ENCODE measurements at regions not wholly inside any gene's neighbourhood (a gene's known extent, or its start where the extent isn't known, plus 50 kb on each side); places are given as distances from the start of the nearest gene placed in this dataset.

DNA sequence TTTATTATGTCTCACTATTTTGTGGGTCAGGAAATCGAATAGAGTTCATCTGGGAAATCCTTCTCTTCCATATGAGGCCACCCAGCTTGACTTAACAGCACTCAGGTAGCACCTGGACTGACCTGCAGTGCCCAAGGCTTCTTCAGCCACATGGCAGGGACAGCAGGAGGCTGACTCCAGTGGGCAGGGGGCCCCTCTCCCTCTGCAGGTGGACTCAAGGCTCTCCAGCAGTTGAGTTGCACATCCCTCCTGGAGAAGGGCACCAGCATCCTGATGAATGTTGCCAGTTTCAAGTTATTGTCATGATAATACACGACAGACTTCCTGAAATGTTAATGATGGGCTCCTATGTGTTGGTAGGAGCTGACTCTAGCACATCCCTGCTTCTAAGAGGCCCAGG lies 338.1 kb upstream of the RAB6C start:
- H3K27ac ChIP-seq (ENCODE audit: low read depth in 2 of 2, low read length in 1 of 2), result no peak overlapping the region
- no peaks in the 10 kb centered on the region for H3K4me1 ChIP-seq (ENCODE audit: control insufficient read depth in 2 of 2, insufficient read depth in 2 of 2, low read length in 1 of 2)
- no peaks in the 10 kb centered on the region for H3K9me3 ChIP-seq (ENCODE audit: control insufficient read depth in 2 of 2, insufficient read depth in 1 of 2, low read depth in 1 of 2, low read length in 1 of 2)
- 68 to 73% methylated on average over 2 of the region's 2 CpGs for WGBS, 2 donors
- no peaks in the 10 kb centered on the region for H3K36me3 ChIP-seq (ENCODE audit: control insufficient read depth in 2 of 2, insufficient read depth in 2 of 2, low read length in 1 of 2)
- H3K27me3 ChIP-seq (ENCODE audit: control insufficient read depth in 1 of 2, insufficient read depth in 2 of 2, low read length in 2 of 2), result no peaks in the 10 kb centered on the region
- no peak overlapping the region for H3K4me3 ChIP-seq (ENCODE audit: low read depth in 1 of 2, low read length in 2 of 2)

DNA sequence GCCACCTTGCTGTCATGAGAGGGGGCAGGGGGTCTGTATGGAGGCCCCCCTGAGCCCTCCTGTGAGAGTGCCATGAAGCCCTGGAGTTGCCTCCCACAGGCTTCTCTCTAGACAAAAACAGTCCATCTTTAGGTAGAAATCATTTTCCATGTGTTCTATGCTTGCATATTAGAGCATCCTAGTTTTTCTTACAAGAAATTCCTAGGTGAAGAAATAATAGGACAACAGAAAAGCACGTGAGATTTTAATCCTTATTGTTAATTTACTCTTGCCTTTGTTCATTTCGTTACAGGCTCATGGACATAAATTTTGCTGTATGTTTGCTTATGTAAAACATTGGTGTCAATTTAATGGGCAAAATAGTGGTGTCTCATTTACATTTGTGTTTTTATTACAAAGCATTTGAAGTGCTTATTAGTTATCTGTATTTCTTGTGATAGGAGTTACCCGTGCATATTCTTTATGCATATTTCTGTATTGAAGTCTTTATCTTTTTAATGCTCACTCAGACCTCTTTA lies 336.9 kb upstream of the RAB6C start:
- 78 to 79% methylated on average over 3 of the region's 3 CpGs for WGBS, 2 donors
- H3K36me3 ChIP-seq (ENCODE audit: control insufficient read depth in 2 of 2, insufficient read depth in 2 of 2, low read length in 1 of 2), result no peaks in the 10 kb centered on the region
- no peaks in the 10 kb centered on the region for H3K4me1 ChIP-seq (ENCODE audit: control insufficient read depth in 2 of 2, insufficient read depth in 2 of 2, low read length in 1 of 2)
- no peak overlapping the region for H3K27ac ChIP-seq (ENCODE audit: low read depth in 2 of 2, low read length in 1 of 2)
- no peak overlapping the region for H3K4me3 ChIP-seq (ENCODE audit: low read depth in 1 of 2, low read length in 2 of 2)
- H3K9me3 ChIP-seq (ENCODE audit: control insufficient read depth in 2 of 2, insufficient read depth in 1 of 2, low read depth in 1 of 2, low read length in 1 of 2), result no peaks in the 10 kb centered on the region
- no peaks in the 10 kb centered on the region for H3K27me3 ChIP-seq (ENCODE audit: control insufficient read depth in 1 of 2, insufficient read depth in 2 of 2, low read length in 2 of 2)

DNA sequence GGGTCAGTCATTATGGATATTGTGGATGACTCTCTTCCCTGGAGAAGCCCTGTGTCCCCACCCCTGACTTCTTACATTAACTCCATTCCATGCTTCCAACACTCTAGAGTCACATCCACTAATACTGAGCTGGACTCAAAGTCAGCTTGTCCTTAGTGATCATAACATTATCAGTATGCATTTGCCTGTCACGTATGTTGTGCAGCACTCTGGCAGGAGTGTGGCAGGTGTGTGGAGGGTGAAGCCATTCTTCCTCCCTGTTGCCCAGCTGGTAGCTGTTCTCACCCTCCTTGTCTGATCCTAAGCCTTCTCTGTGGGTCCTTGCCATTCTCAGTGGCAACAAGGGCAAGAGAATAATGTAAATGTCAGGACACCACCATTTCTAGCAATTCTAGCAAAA lies 334.1 kb upstream of the RAB6C start:
- Histone ChIP-seq H3K27ac (ENCODE audit: low read depth in 2 of 2, low read length in 1 of 2) (no peak overlapping the region), H3K9me3 (ENCODE audit: control insufficient read depth in 2 of 2, insufficient read depth in 1 of 2, low read depth in 1 of 2, low read length in 1 of 2) (no peaks in the 10 kb centered on the region), H3K4me3 (ENCODE audit: low read depth in 1 of 2, low read length in 2 of 2) (no peak overlapping the region), H3K36me3 (ENCODE audit: control insufficient read depth in 2 of 2, insufficient read depth in 2 of 2, low read length in 1 of 2) (no peaks in the 10 kb centered on the region), H3K4me1 (ENCODE audit: control insufficient read depth in 2 of 2, insufficient read depth in 2 of 2, low read length in 1 of 2) (no peaks in the 10 kb centered on the region), H3K27me3 (ENCODE audit: control insufficient read depth in 1 of 2, insufficient read depth in 2 of 2, low read length in 2 of 2) (no peaks in the 10 kb centered on the region)
- 89 to 100% methylated on average over 1 of the region's 1 CpG for WGBS, 2 donors

DNA sequence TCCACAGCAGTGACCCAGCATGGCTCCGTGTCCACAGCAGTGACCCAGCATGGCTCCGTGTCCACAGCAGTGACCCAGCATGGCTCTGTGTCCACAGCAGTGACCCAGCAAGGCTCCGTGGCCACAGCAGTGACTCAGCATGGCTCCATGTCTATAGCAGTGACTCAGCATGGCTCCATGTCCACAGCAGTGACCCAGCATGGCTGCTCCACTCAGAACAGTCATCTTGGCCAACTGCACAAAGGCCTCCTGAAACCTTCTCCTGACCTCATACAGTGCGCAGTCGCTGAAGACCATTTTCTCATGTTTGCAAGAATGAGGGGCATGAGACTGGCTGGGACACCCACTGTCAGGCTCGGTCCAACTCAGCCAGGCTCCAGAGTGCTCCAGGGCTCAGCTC lies 333.4 kb upstream of the RAB6C start:
- no peaks in the 10 kb centered on the region for H3K27me3 ChIP-seq (ENCODE audit: control insufficient read depth in 1 of 2, insufficient read depth in 2 of 2, low read length in 2 of 2)
- H3K27ac ChIP-seq (ENCODE audit: low read depth in 2 of 2, low read length in 1 of 2), result no peak overlapping the region
- 92 to 96% methylated on average over 4 to 5 of the region's 6 CpGs for WGBS, 2 donors
- no peak overlapping the region for H3K4me3 ChIP-seq (ENCODE audit: low read depth in 1 of 2, low read length in 2 of 2)
- no peaks in the 10 kb centered on the region for H3K4me1 ChIP-seq (ENCODE audit: control insufficient read depth in 2 of 2, insufficient read depth in 2 of 2, low read length in 1 of 2)
- H3K36me3 ChIP-seq (ENCODE audit: control insufficient read depth in 2 of 2, insufficient read depth in 2 of 2, low read length in 1 of 2), result no peaks in the 10 kb centered on the region
- no peaks in the 10 kb centered on the region for H3K9me3 ChIP-seq (ENCODE audit: control insufficient read depth in 2 of 2, insufficient read depth in 1 of 2, low read depth in 1 of 2, low read length in 1 of 2)

DNA sequence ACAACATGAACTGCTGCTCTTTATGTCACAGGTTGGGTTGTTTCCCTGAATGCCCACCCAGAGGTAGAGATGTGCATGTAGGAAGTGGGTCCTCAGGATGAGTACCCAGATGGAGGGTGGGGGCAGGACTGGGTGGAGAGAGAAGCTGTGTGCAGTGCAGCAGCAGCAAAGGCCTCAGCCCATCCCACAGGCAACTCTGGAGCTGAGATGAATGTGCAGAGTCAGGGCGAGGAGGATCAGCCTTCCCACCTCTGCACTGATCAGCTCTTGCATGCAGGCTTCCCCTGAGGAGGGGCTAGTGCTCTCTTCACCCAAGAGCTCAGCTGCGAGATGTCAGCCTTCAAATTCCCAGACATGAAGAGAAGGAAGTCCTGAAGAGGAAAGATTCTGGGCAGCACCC lies 326.2 kb upstream of the RAB6C start:
- no peak overlapping the region for H3K27ac ChIP-seq (ENCODE audit: low read depth in 2 of 2, low read length in 1 of 2)
- no peaks in the 10 kb centered on the region for H3K4me1 ChIP-seq (ENCODE audit: control insufficient read depth in 2 of 2, insufficient read depth in 2 of 2, low read length in 1 of 2)
- no peaks in the 10 kb centered on the region for H3K9me3 ChIP-seq (ENCODE audit: control insufficient read depth in 2 of 2, insufficient read depth in 1 of 2, low read depth in 1 of 2, low read length in 1 of 2)
- WGBS, 2 donors, result 68 to 76% methylated on average over 2 of the region's 2 CpGs
- no peak overlapping the region for H3K4me3 ChIP-seq (ENCODE audit: low read depth in 1 of 2, low read length in 2 of 2)
- H3K36me3 ChIP-seq (ENCODE audit: control insufficient read depth in 2 of 2, insufficient read depth in 2 of 2, low read length in 1 of 2), result no peaks in the 10 kb centered on the region
- no peaks in the 10 kb centered on the region for H3K27me3 ChIP-seq (ENCODE audit: control insufficient read depth in 1 of 2, insufficient read depth in 2 of 2, low read length in 2 of 2)

DNA sequence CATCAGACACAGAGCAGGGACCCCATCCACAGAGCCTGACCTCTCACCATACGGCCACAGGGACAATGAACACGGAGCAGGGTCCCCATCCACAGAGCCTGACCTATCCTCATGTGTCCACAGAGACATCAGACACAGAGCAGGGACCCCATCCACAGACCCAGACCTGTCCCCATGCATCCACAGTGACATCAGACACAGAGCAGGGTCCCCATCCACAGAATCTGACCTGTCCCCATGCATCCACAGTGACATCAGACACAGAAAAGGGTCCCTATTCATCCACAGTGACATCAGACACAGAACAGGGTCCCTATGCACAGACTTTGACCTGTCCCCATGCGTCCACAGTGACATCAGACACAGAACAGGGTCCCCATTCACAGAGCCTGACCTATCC lies 325.1 kb upstream of the RAB6C start:
- H3K27ac ChIP-seq (ENCODE audit: low read depth in 2 of 2, low read length in 1 of 2), result no peak overlapping the region
- no peaks in the 10 kb centered on the region for H3K36me3 ChIP-seq (ENCODE audit: control insufficient read depth in 2 of 2, insufficient read depth in 2 of 2, low read length in 1 of 2)
- H3K27me3 ChIP-seq (ENCODE audit: control insufficient read depth in 1 of 2, insufficient read depth in 2 of 2, low read length in 2 of 2), result no peaks in the 10 kb centered on the region
- 70 to 71% methylated on average over 3 of the region's 3 CpGs for WGBS, 2 donors
- no peak overlapping the region for H3K4me3 ChIP-seq (ENCODE audit: low read depth in 1 of 2, low read length in 2 of 2)
- no peaks in the 10 kb centered on the region for H3K4me1 ChIP-seq (ENCODE audit: control insufficient read depth in 2 of 2, insufficient read depth in 2 of 2, low read length in 1 of 2)
- no peaks in the 10 kb centered on the region for H3K9me3 ChIP-seq (ENCODE audit: control insufficient read depth in 2 of 2, insufficient read depth in 1 of 2, low read depth in 1 of 2, low read length in 1 of 2)

DNA sequence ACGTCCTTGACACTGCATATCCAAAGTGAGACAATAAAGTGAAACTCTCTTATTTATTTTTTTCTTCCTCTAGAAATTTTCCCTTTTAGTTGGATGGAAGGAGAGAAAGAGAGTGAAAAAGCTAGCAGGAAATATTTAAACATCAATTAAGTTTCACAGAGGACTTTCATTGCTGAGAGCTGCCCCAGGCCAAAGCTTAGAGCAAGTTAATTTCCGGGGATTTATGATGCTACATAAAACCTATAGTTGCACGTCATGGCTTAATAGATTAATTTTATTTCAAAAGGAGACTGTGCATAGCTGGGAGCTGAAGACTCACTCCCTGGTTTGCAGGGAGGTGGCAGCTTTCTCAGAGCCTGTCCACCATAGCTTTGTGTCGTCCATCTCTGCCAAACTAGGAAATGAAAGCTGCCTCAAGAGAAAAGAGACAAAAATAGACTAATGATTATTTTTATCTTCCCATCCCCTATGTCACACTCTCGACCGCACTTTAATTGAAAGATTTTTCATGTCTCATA lies 323.3 kb upstream of the RAB6C start:
- Histone ChIP-seq H3K36me3 (ENCODE audit: control insufficient read depth in 2 of 2, insufficient read depth in 2 of 2, low read length in 1 of 2) (no peaks in the 10 kb centered on the region), H3K4me3 (ENCODE audit: low read depth in 1 of 2, low read length in 2 of 2) (no peak overlapping the region), H3K4me1 (ENCODE audit: control insufficient read depth in 2 of 2, insufficient read depth in 2 of 2, low read length in 1 of 2) (no peaks in the 10 kb centered on the region), H3K9me3 (ENCODE audit: control insufficient read depth in 2 of 2, insufficient read depth in 1 of 2, low read depth in 1 of 2, low read length in 1 of 2) (no peaks in the 10 kb centered on the region), H3K27ac (ENCODE audit: low read depth in 2 of 2, low read length in 1 of 2) (no peak overlapping the region), H3K27me3 (ENCODE audit: control insufficient read depth in 1 of 2, insufficient read depth in 2 of 2, low read length in 2 of 2) (no peaks in the 10 kb centered on the region)
- 56 to 65% methylated on average over 6 of the region's 6 CpGs for WGBS, 2 donors

DNA sequence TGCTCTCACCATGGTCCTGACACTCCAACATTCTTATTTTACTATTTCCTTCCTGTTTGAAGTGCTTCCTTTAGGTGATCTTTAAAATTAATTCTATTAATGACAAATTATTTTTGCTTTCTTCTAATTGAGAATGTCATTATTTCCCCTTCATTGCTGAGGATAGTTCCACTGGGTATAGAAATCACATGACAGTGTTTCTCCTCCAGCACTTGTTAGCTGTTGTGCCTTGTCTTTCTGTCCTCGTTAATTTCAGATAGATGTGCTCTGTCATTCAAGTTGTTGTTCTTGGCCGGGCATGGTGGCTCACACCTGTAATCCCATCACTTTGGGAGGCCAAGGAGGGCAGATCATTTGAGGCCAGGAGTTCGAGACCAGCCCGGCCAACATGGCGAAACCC lies 321.0 kb upstream of the RAB6C start:
- WGBS, 2 donors, result 88 to 94% methylated on average over 5 of the region's 5 CpGs
- H3K27ac ChIP-seq (ENCODE audit: low read depth in 2 of 2, low read length in 1 of 2), result no peak overlapping the region

DNA sequence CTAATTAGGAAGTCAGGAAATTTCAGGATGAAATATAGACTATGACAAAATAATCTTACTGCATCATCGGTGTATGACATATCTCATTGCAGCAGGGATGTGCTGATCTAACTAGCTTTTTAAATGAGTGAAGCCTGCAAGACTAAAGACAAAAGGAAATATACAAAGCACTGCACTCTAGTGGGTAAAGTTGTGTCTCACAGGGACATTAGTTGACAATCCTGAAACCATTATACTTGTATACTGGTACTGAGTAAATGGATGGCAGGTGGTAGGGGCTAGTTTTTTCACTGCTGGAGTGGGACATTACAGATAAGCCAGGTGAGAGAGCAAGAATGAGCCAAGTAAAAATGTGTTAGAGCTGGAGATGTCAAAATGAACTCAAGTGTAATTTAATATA lies 317.5 kb upstream of the RAB6C start:
- no peak overlapping the region for H3K27ac ChIP-seq (ENCODE audit: low read depth in 2 of 2, low read length in 1 of 2)
- no peaks in the 10 kb centered on the region for H3K9me3 ChIP-seq (ENCODE audit: control insufficient read depth in 2 of 2, insufficient read depth in 1 of 2, low read depth in 1 of 2, low read length in 1 of 2)
- no peaks in the 10 kb centered on the region for H3K4me1 ChIP-seq (ENCODE audit: control insufficient read depth in 2 of 2, insufficient read depth in 2 of 2, low read length in 1 of 2)
- H3K4me3 ChIP-seq (ENCODE audit: low read depth in 1 of 2, low read length in 2 of 2), result no peak overlapping the region
- H3K27me3 ChIP-seq (ENCODE audit: control insufficient read depth in 1 of 2, insufficient read depth in 2 of 2, low read length in 2 of 2), result no peaks in the 10 kb centered on the region
- H3K36me3 ChIP-seq (ENCODE audit: control insufficient read depth in 2 of 2, insufficient read depth in 2 of 2, low read length in 1 of 2), result no peaks in the 10 kb centered on the region
- 81 to 82% methylated on average over 1 of the region's 1 CpG for WGBS, 2 donors

More for the DNA sequence above, 321.0 kb upstream of the RAB6C start:
- no peaks in the 10 kb centered on the region for H3K36me3 ChIP-seq (ENCODE audit: control insufficient read depth in 2 of 2, insufficient read depth in 2 of 2, low read length in 1 of 2)
- no peaks in the 10 kb centered on the region for H3K4me1 ChIP-seq (ENCODE audit: control insufficient read depth in 2 of 2, insufficient read depth in 2 of 2, low read length in 1 of 2)
- H3K9me3 ChIP-seq (ENCODE audit: control insufficient read depth in 2 of 2, insufficient read depth in 1 of 2, low read depth in 1 of 2, low read length in 1 of 2), result no peaks in the 10 kb centered on the region
- H3K4me3 ChIP-seq (ENCODE audit: low read depth in 1 of 2, low read length in 2 of 2), result no peak overlapping the region
- no peaks in the 10 kb centered on the region for H3K27me3 ChIP-seq (ENCODE audit: control insufficient read depth in 1 of 2, insufficient read depth in 2 of 2, low read length in 2 of 2)

DNA sequence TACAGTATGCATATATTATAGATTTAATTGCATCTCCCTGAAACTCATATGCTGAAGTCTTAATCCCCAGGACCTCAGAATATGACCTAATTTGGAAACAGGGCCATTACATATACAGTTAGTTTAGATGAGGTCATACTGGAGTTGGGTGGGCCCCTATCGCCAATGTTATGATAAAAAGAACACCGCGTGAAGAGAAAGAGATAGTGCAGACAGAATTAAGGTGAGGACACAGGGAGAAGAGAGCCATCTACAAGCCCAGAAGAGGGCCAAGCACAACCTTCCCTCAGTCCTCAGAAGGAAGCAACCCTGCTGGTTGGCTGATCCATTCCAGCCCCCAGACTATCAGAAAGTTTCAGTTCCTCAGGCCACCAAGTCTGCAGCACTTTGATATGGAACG lies 311.9 kb upstream of the RAB6C start:
- Histone ChIP-seq H3K4me1 (ENCODE audit: control insufficient read depth in 2 of 2, insufficient read depth in 2 of 2, low read length in 1 of 2) (no peaks in the 10 kb centered on the region), H3K27me3 (ENCODE audit: control insufficient read depth in 1 of 2, insufficient read depth in 2 of 2, low read length in 2 of 2) (no peaks in the 10 kb centered on the region), H3K4me3 (ENCODE audit: low read depth in 1 of 2, low read length in 2 of 2) (no peak overlapping the region), H3K9me3 (ENCODE audit: control insufficient read depth in 2 of 2, insufficient read depth in 1 of 2, low read depth in 1 of 2, low read length in 1 of 2) (no peaks in the 10 kb centered on the region), H3K27ac (ENCODE audit: low read depth in 2 of 2, low read length in 1 of 2) (no peak overlapping the region), H3K36me3 (ENCODE audit: control insufficient read depth in 2 of 2, insufficient read depth in 2 of 2, low read length in 1 of 2) (no peaks in the 10 kb centered on the region)
- WGBS, 2 donors, result 85 to 88% methylated on average over 4 of the region's 4 CpGs
